Renal cortex interstitium (tissue), 11 donors: ENCODE measurements at regions not wholly inside any gene's neighbourhood (a gene's known extent, or its start where the extent isn't known, plus 50 kb on each side); places are given as distances from the start of the nearest gene placed in this dataset.

Experiments
- DNase-seq, 11 donors: peaks; one replicate each; pipeline ENCODE4 v3.0.0-alpha.2; 2013; ENCODE audit warnings: low read depth in 9 of 11, low spot score in 4 of 11; ENCODE audit errors: extremely low read depth in 1 of 11

DNA sequence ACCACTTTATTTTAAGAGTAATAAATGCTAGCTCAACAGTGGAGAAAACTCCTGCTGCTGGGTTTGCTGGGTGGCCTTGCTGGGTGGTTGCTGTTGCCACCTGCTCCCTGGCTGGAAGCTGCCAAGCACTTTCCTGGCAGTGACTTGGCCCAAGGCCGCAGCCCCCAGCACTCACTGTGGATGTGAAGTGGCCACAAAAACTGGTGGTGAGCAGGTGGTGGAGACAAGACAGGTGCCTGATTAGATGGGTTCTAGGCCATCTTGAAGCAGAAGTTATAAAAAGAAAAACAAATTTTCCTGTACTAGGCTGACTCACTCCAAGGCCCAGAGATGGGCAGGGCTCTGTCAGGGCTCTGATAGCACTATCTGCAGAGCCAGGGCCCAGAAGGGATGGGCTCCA lies 224.7 kb upstream of the NLRP1 start:
- DNase-seq, result no peak

DNA sequence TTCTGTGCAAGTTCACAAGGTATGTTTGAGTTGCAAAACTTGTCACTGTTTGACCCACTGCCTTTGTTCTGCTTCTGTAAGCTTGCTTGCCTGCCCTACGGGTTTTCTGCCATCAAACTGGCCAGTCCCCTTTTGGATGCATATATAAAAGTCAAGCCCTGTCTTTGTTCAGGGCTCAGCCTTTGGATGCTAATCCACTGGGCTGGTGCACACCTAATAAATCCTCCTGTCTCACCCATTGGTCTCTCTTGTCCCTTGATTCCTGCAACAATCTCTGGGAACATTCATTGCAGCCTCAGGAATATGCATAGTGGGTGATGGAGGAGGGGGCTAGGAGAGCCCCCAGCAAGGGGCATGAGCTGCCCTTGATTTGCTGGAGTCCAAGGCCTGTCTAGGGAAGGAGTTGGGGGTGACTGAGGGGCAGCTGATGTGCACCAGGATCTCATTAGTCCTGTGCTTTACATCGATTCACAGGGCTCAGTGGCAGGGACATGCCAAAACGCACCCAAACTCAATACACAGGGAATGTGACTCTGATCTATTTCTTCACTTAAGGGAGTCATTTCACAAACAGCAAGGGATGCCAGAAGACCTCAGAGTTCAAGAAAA lies 225.4 kb upstream of the NLRP1 start:
- no peak for DNase-seq

DNA sequence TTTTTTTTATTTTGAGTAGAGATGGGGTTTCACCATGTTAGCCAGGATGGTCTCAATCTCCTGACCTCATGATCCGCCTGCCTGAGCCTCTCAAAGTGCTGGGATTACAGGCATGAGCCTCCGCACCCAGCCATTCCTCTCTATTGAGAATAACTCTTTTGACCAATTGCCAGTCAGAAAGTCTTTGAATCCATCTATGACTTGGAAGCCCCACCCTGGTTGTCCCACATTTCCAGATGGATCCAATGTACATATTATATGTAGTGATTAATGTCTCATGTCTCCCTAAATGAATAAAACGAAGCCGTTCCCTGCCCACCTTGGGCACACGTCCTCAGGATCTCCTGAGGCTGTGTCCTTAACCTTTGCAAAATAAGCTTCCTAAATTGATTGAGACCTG lies 228.3 kb upstream of the NLRP1 start:
- no peak for DNase-seq

DNA sequence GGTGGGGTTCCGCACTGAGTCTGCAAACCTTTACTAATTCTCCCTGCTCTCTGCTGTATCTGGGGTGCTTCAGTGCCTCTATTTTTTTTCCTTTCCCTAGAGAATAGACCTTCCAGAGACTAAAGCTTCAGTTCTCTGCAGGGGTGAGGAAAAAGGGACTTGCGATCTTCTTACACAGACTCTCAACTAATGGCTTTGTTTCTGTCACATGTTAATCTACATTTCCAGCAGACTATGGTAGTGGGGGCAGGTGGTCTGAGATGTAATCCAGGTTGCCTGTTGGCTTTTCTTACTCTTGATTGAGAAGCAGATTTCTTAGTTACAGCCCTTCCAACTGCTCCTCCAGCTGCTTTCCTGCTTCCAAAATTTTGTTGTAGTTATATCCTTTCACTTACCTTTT lies 229.0 kb upstream of the NLRP1 start:
- DNase-seq, result no peak

DNA sequence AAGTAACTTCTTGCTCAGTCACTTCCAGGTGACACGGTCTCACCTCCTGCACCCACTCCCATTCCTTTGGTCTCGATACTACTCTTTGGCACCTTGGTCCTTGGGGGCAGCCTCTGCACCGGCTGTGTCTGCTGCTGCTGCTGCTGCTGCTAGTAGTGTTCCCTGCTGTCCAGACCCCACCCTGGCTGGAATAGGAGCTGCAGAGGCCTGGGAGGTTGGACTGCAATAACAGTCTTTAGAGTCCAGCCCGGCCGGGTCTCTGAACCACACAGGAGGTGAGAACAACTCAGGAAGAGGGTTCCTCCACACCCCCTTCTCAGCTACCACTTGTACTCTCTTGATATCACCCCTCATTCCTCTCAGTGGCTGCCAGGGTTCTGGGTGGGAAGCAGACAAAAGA lies 231.1 kb upstream of the NLRP1 start:
- DNase-seq, result no peak

DNA sequence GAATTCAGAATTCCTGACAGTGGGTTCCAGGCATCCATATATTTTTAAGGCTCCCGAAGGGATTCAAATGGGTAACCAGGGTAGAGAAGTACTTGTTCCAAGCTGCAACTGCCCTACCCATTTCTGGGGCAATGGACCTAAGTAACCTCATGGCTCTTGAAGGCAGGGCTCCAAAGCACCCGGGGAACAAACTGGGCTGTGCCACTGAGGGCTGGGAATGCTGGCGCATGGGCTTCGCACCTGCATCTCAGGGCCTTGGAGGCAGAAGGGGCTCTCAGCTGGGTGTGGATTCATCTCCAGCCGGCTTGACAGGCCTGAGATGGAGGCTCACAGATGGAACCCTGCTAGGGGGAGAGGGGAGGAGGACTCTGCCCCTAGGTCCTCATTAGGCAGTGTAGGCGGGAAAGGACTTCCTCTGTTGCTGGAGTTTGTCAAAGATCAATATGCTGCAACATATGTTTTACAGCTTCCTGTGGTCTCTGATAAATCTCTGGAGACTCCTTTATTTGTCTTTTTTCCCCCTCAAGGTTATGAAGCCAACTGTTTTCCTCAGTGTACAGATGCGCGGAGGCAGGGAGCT lies 232.3 kb upstream of the NLRP1 start:
- no peak for DNase-seq

DNA sequence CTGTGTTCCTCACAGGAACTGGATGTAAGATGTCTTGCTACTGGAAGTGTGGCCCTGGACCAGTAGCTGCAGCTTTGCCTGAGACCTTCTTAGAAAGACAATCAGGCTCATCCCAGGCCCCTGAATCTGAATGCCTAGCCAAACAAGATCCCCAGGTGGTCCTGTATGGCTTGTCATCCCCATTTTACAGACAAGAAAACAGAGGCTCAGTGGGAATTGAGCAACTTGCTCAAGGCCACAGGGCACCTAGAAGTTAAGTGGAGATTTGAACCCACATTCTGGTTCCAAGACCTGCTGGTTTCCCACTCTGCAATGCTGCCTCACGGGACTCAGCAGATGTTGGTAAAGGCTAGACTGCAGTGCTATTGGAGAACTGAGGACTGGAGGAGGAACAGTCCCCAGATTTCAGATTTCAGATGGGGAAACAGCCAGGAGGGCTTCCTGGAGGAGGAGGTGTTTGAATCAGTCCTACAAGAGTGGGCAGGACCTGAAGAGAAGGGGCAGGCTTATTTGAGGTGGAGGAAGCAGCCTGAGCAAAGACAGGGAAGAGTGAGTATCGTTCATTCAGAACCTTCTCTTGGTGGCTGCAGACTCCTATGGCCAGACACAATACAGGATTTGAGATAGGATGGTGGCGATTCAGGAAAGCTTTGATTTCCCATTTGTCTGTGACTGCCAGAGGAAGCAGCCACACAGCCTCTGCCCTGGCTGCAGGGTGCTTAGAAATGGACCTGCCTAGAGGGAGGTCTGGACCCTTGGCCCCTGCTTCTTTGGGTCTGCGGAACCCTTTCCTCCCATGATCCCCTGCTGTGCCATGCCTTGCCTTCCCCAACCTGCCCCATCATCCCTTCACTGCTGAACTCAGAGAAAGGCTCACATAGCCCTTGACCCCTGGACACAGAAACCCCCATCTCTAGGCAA lies 233.4 kb upstream of the NLRP1 start:
- no peak for DNase-seq

DNA sequence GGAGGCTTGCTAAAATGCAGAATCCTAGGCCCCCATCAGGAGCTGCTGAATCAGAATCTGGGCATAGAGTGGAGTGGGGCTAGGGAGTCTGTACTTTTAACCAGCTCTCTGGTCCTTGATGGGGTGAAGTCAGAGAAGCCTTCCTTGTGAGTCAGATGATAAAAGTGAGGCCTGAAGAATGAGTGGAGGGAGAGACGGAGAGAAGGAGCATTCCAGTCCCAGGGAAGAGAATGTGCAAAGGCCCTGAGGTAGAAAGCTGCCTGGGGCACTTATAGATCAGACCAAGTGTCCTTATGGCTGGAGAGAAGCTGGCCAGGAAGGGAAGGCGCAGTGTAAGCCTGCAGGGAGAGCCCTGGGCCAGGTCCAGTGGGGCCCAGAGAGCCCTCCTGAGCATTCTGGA lies 235.1 kb upstream of the NLRP1 start:
- no peak for DNase-seq

DNA sequence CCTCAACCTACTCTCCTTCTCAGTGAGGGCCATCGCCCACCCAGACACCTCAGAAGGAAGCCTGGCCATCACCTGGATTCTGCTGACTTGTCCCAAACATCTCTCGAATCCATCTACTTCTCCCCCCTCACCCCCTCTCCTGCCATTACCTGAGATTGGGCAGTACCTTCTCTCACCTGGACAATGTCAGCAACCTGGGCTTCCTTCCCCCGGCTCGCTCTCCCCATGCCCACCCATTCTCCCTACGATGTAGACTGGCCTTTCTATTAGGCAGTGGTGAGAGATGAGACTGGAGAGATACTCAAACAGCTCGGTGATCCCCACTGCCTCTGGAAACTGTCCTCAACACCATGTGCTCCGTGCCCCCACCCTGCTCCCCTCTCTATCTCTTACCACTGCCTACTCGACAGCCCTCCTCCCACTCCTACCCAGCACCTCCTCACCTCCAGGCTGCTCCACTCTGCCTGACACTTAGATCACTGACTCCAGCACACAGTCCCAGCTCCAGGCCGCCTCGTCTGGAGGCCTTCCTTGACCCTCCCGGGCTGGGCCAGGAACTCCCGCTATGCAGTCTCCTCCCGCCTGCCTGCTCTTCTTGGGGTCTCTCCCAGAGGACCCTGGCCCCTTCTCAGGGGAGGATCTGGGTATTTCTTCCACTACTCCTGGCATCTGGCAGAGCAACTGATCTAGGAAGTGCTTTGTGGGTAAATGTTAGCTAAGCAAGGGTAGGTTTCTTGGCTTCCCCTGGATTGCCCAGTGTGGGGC lies 235.8 kb upstream of the NLRP1 start:
- no peak for DNase-seq

DNA sequence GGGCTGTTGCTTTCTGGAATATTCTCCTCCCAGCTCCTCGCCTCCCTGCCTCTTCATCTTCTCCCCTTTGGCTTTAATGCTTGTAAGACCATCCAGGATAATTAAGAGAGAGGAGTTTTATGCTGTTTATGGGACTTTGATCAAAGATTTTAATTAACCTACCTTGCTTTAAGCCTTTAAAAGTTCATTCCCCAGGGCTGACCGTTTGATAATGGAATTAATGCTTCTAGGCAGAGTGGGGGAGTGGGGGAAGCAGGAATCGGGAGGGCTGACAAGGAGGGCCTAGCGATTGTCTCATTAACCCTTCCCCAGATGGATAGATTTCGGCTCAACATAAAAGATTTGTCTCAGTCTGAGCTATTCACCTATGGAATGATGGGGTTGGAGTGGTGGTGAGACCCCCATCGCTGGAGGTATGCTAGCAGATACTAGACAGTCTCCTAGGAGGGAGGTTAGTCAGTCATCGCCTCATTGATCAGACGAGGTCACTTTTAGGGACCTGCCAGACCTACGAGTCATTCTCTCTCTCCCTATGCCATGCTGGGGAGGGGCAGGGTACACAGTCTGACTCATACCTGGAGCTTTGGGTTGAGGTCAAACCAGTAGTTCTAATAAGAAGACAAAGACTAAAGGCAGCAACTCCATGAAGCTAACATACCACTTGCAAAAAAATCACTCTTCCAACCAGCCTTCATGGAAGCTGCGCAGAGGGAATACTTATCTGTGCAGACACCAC lies 236.6 kb upstream of the NLRP1 start:
- DNase-seq, result no peak

DNA sequence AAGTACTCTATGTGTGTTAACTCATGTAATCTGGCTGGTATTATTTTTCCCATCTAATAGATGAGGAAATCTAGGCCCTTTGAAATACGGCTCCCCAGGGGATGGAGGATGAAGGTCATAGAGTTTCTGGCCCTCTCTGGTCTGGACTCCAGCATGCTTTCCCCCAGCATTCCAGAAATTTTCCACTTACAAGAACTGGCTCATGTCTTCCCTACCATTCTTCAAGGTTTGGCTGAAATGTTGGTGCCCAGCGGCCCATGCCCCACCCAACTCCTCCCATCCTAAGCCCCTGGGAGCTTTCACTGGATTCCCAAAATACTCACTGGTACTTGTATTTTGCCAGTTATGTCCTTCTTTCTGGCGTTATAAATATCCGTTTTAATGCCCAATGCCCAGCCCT lies 237.5 kb upstream of the NLRP1 start:
- DNase-seq, result no peak

DNA sequence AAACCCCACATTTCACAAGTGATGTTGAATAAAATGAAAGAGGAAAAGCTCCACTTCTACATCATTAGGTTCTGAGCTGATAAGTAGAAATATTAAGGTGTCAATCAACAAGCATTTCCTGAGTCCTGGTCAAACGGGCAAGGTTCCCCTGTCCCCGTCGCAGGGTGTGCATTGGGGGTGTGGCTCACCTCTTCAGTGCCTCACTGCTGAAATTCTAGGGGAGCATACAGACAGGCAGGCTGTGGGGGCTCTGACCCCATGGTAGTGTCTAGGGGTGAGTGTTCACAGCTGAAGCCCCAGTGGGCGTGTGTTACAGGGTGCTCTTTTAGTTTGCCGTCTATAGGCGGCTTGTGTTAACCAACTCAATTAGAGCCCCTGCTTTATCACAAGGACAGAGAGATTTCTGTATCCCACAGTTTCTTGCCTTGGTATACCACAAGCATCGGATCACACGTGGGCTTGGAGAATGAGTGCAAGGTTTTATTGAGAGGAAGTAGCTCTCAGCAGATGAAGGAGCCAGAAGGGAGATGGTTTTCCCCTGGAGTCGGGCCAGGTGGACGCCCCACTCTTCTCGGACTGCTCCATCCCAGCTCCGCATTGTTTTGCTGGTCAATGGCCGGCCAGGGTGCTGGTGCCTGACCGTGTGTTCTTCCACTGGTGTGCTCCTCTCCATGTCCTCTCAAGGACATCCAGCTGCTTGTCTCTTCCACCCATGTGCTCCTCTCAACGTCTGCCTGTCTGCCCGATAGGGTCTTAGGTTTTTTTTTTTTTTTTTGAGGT lies 238.2 kb upstream of the NLRP1 start:
- DNase-seq, result no peak

DNA sequence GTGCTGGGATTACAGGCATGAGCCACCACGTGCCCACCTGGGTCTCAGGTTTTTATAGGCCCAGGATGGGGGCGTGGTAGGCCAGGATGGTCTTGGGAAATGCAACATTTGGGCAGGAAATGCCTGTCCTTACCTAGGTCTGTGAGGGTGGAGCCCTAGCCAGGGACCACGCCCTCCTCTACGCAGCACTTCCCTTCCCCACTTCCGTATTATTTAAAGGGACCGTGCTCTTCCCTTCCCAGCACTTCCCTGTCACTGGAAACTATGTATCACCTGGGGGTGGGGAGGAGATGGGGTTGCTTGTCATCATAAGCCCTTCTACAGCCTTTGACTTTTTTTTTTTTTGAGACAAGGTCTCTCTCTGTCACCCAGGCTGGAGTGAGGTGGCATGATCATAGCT lies 238.9 kb upstream of the NLRP1 start:
- DNase-seq, result no peak

DNA sequence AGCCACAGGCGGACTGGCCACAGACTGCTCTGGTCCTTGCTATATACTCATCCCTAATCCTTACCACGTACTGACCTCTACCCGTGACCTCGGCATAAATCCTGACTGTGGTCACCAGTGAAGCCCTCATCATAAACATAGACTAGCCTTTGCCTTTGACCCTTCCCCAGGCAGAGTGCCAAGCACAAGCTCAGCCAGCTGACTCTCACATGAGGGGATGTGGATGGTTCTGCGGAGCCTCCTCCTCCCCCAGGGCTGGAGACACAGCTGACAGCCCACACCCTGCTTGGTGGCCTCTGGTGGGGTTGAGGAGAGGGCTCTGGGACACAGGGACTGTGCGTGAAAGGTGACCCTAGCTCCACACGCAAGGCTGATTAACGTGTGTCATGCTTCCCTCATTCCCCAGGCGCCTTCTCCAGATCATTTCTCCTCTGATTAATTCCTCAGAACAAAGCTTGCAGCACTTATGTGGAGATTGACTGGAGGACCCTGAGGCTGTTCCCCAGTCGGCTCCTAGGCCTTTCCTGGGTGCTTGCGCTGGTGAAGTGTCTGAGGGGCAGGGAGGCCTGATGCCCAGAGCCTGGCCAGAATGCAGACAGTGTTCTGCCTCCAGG lies 241.5 kb upstream of the NLRP1 start:
- DNase-seq, result peak; percentile 33 to 57 (median 48)

DNA sequence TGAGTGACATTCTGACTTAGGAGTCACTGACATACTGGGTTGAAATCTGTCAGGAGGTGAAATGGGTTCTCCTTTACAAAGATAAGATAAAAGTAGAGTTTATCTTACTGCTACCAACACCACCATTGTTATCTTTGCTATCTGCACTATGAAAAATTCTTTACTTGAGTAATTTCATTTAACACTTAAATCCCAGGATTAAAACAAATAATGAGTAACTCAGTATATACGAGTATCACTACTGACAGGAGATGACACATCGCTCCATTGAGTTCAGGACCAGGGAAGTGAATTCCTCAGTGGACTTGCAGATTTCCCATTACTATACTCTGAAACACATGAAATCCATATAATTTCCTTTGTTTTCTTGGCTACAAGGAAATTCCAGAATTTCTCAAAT lies 242.1 kb upstream of the NLRP1 start:
- DNase-seq, result no peak

DNA sequence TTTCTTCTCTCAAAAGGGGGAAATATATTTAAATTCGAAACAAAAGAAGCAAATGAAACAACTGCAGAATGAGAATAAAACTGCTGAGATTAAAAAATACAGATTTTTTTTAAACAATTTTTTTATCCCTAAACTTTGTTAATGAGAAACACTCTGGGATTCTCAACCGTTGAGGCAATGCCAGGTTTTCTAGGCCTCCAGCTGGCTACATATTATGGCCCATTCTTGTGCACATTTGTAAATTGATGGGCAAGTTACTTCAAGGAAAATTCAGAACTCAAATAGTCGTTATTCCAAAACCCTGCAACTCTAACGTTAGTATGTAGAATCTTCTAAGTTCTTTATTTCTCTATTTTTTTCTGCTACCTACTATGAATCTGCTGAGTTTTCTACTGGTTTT lies 239.3 kb upstream of the WSCD1 start:
- no peak for DNase-seq

DNA sequence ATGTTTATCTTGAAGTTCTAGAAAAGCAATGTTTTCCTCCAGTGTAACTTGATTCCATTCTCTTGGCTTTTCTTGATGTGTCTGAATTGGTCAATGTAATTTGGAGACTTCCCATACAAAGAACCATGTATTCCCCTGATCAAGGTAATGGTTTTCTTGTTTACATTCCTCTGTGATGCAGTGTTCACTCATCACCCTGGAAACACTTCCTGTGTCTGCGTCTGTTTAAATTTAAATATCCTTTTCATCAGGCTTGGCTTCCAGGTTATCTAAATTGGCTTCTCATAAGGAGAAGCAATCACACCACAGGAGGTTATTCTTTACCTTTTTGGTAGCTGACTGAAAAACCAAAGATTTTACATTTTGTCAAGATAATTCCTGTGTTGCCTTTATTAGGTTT lies 237.3 kb upstream of the WSCD1 start:
- peak in 3 of 11 donors; percentile 24 to 38 (median 33) for DNase-seq

DNA sequence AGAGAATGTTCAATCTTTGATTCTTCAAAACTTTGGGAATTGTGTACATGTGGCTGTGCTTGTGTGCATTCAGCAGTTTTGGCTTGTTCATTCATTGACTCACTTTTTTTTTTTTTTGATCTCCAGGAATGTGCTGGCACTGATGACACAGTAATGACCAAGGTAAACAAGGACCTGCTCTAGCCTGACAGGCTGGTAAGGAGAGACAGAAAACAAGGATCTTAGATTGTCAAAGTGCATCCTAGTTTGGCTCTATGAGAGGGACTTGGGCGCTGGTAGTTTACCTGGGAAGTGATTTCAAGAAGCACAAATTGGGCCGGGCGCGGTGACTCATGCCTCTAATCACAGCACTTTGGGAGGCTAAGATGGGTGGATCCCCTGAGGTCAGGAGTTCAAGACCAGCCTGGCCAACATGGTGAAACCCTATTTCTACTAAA lies 233.1 kb upstream of the WSCD1 start:
- no peak for DNase-seq
